Mesodermal cell (in vitro differentiated cells): ENCODE measurements at regions not wholly inside any gene's neighbourhood (a gene's known extent, or its start where the extent isn't known, plus 50 kb on each side); places are given as distances from the start of the nearest gene placed in this dataset.

ENCODE experiments used
- H3K27ac ChIP-seq: 2 replicates; pipeline ENCODE4 v1.7.0; 2013; ENCODE audit warnings: mild to moderate bottlenecking, low read depth, low read length, moderate library complexity; ENCODE audit not compliant: severe bottlenecking
- H3K36me3 ChIP-seq: 2 replicates; pipeline ENCODE4 v1.7.1; 2013; ENCODE audit warnings: mild to moderate bottlenecking, low read length, moderate library complexity; ENCODE audit not compliant: control insufficient read depth, insufficient read depth
- H3K4me1 ChIP-seq: one replicate; pipeline ENCODE4 v1.7.1; 2013; ENCODE audit warnings: mild to moderate bottlenecking, low read length; ENCODE audit not compliant: insufficient read depth, control insufficient read depth, poor library complexity, severe bottlenecking
- H3K4me3 ChIP-seq: 2 replicates; pipeline ENCODE4 v1.7.0; 2013; ENCODE audit warnings: low read length, control low read depth, mild to moderate bottlenecking; ENCODE audit not compliant: insufficient read depth, poor library complexity, severe bottlenecking; ENCODE audit errors: extremely low read depth
- H3K9me3 ChIP-seq: 2 replicates; pipeline ENCODE4 v1.7.1; 2013; ENCODE audit warnings: mild to moderate bottlenecking, low read length, moderate library complexity; ENCODE audit not compliant: control insufficient read depth
- WGBS, 2 experiments: methylation state at CpG; one replicate each; pipeline ENCODE4 v1.1.5; 2013; ENCODE audit warnings: missing lambda C conversion rate in 2 of 2; ENCODE audit not compliant: insufficient coverage in 2 of 2; 5-methylcytosine and 5-hydroxymethylcytosine counted together

DNA sequence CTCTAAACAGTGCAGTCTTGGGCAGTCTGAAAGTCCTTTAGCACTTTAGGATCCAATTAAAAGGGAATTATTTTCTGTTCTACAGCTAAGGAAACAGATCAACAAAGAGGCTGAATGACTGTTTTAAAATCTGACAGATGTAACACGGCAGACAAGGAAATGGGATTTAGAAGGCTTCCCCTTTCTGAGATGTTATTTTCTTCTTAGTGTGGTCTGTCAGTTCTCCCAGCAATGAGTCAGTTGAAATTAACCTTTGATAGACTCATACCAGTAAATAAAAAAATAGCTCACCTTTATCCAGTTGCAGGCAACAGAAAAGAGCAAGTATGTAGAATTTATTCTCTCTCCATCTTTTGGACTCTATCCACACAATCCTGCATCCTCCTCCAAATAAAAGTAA, 98.1 kb downstream of the NEDD1 start:
- Histone ChIP-seq H3K9me3 (no peaks in the 10 kb centered on the region), H3K27ac (no peak overlapping the region), H3K4me3 (no peak overlapping the region), H3K4me1 (no peaks in the 10 kb centered on the region), H3K36me3 (no peaks in the 10 kb centered on the region)
- WGBS, 2 experiments = 71 to 88% methylated on average over 1 of the region's 1 CpG

DNA sequence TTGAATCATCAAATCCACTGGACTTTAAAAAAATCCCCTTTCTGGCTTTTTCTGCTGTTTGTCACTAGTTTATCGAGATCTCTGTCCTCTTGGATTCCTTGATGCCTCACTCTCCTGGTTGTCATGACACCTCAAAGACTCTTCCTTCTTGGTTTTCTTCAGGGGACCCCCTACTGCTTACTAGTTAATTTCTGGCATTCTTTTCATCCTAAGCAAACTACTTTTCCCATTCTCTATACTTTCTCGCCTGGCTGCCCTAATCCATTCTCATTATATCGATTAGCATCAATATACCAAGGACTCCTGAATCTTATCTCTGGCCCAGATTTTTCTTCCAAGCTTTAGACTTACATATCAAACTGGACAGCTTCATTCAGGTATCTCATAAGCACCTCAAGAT, 98.6 kb downstream of the NEDD1 start:
- Histone ChIP-seq H3K9me3 (no peaks in the 10 kb centered on the region), H3K27ac (no peak overlapping the region), H3K36me3 (no peaks in the 10 kb centered on the region), H3K4me1 (no peaks in the 10 kb centered on the region), H3K4me3 (no peak overlapping the region)
- 74 to 81% methylated on average over 3 of the region's 3 CpGs for WGBS, 2 experiments

DNA sequence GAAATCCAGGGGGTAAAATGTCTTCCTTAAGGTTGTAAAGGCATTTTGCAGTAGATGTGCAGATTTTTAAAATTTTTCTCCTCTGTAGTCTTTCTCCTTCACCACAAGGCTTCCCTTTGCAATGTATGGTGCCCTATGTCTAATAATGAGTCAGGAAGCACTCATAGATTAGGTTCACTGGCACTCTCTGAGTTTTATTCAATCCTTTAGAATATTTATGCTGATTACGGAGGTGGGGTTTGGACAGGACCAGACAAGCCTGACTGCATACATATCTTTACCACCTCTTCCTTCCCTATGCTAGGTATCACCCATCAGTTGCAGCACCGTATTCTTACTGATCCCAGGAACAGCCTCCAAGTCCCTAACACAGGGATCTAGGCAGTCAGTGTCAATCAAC, 99.5 kb downstream of the NEDD1 start:
- 90 to 93% methylated on average over 1 to 2 of the region's 2 CpGs for WGBS, 2 experiments
- Histone ChIP-seq H3K27ac (no peak overlapping the region), H3K36me3 (no peaks in the 10 kb centered on the region), H3K9me3 (no peaks in the 10 kb centered on the region), H3K4me1 (no peaks in the 10 kb centered on the region), H3K4me3 (no peak overlapping the region)

DNA sequence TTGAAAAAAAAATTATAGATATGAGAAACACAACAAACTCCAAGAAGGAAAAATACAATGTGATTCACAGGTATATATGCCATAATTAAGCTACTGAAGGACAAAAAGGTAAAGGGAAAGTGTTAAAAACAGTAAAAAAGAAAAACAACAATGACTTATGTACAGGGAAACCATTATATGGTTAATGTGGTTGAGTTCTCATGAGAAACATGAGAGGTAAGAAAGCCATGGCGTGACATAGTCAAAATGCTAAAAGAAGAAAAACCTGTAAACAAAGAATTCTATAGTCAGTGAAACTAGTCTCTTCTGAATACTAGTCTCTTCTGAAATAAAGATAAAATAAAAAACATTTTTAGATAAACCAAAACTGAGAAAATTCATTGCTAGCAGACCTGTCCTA, 109.1 kb downstream of the NEDD1 start:
- no peaks in the 10 kb centered on the region for H3K36me3 ChIP-seq
- no peak overlapping the region for H3K4me3 ChIP-seq
- no peaks in the 10 kb centered on the region for H3K4me1 ChIP-seq
- no CpG with 5 or more reads among the region's 1 CpG for WGBS, 2 experiments
- no peaks in the 10 kb centered on the region for H3K9me3 ChIP-seq
- no peak overlapping the region for H3K27ac ChIP-seq

DNA sequence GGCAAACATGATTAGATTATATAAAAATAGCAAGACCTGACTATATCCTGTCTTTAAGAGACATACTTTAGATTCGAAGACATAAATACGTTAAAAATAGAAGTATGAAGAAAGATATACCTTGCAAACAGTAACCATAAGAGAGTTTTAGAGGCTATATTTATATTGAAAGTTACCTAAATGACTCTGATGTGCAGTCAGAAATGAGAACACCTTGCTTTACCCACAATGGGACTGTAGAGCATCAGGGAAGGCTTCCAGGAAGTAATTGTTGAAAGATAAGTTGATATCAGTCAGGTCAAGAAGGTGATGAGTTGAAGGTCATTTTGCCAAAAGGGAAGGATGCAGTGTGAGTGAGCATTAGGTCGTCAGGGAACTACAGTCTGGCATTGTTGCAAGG, 110.2 kb downstream of the NEDD1 start:
- Histone ChIP-seq H3K4me1 (no peaks in the 10 kb centered on the region), H3K4me3 (no peak overlapping the region), H3K27ac (no peak overlapping the region), H3K36me3 (no peaks in the 10 kb centered on the region), H3K9me3 (no peaks in the 10 kb centered on the region)
- WGBS, 2 experiments = 64 to 91% methylated on average over 1 of the region's 3 CpGs

DNA sequence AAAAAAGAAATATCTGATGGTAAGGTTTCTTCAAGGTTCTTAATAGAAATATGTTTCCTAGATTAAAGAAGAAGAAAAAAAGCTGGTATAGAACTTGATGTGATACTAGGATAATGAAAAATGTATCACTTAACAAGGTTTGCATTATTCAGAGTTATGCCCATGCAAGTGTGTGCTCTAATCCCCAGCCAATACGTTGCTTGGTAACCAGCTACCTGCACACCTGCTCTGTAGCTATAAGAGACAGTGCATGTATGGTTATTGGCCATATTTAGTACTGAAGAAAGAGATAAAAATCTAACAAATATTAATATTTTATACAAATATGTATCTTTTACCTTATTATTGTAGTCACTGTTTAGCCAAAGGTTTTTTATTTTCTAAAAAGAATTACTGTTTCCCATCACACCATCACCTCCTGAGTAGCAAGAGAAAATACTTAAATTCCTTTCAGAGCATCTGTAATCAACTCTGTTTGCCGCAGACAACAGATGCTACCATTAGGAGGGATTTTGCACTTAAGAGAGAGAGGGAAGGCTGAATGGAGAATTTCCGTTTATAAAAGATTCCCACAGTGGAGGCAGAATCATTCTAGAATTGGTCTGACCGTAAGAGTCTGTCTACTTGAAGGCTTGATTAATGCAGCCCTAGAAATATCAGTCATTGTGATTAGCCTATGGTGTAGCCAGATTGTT, 115.6 kb downstream of the NEDD1 start:
- 88 to 92% methylated on average over 2 to 3 of the region's 4 CpGs for WGBS, 2 experiments
- no peaks in the 10 kb centered on the region for H3K9me3 ChIP-seq
- no peak overlapping the region for H3K27ac ChIP-seq
- no peaks in the 10 kb centered on the region for H3K4me1 ChIP-seq
- H3K36me3 ChIP-seq = no peaks in the 10 kb centered on the region
- H3K4me3 ChIP-seq = no peak overlapping the region

DNA sequence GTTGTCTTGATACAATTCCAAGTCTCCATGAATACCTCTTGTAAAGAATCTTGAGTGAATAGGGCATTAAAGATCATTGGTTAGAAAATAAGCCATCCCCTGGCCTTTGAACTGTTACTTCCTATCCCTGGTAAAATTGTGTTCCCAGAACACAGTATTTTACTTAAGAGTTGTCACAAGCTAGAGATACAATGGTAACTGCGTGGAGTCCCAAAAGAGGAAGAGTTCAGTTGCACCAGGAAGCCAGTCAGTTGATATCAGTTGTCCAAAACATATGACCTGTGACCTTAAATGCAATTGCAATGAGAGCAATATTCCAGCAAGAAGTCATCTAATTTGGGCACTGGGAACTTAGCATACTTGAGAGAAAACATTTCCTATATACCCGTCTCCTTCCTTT, 117.3 kb downstream of the NEDD1 start:
- Histone ChIP-seq H3K4me3 (no peak overlapping the region), H3K4me1 (no peaks in the 10 kb centered on the region), H3K36me3 (no peaks in the 10 kb centered on the region), H3K27ac (no peak overlapping the region), H3K9me3 (no peaks in the 10 kb centered on the region)
- WGBS, 2 experiments = 94% methylated on average over 2 of the region's 2 CpGs; no CpG with 5 or more reads in 1 of the 2 experiments

DNA sequence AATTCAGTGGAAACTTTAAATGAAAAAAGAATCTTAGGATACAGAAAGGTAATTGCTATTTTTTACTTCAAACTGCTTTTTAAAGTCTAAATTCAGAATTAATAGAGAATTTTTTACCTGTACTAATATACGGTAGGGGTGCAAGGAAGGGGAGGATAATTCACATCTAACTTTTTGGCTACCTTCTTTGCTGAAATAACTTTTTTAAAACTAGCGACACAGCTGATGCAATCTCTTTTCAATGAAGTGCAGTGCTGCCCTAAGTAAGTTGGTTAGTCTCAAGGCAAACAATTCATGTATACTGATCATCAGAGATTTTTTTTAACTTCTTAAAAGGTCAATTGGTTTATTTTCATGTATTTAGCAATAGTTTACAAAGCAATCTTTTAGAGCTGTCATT, 119.8 kb downstream of the NEDD1 start:
- no peaks in the 10 kb centered on the region for H3K4me1 ChIP-seq
- peaks cover 6% of the 10 kb centered on the region for H3K9me3 ChIP-seq
- H3K4me3 ChIP-seq = no peak overlapping the region
- WGBS, 2 experiments = no CpG with 5 or more reads among the region's 2 CpGs
- H3K27ac ChIP-seq = no peak overlapping the region
- no peaks in the 10 kb centered on the region for H3K36me3 ChIP-seq

DNA sequence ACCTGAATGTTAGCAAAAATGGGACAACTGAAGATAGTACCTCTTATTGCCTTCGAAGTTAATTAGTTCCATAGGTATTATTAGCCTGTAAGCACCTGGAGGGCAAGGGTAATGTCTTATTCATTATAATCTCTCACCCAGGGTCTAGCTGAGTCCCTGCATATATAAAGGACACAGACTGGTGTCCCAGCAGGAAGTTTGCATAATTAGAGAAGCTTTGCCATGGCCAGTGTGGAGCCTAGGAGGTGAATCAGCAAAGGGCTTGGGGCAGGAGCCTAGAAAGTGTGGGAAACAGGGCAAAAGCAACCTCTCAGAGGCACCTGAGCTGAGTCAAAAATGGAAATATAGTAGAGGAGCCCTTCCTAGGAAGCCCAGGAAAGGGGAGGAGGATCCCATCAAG, 120.4 kb downstream of the NEDD1 start:
- 100% methylated on average over 1 of the region's 1 CpG; no CpG with 5 or more reads in 1 of the 2 experiments for WGBS, 2 experiments
- Histone ChIP-seq H3K4me3 (no peak overlapping the region), H3K36me3 (no peaks in the 10 kb centered on the region), H3K9me3 (peaks cover 6% of the 10 kb centered on the region), H3K4me1 (no peaks in the 10 kb centered on the region), H3K27ac (no peak overlapping the region)

DNA sequence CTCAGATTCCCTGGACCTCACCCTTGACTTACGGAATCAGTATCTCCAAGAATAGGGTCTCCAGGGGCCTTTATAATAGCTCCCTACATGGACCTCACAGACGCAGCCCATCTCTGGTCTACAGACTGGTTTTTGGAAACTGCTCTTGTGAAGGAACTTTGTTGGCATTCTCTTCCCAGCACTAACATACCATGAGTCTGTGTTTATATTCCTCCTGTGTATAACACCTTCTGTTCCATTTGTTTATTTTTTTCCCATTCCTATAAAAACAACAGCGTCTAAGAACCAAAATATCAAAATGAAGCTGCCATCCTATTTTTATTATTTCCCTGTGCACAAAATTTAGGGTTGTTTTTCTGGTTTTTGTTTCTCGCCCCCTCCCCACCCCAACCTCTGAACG, 131.1 kb downstream of the NEDD1 start:
- WGBS, 2 experiments = 60 to 83% methylated on average over 1 of the region's 5 CpGs
- H3K36me3 ChIP-seq = no peaks in the 10 kb centered on the region
- no peak overlapping the region for H3K27ac ChIP-seq
- no peak overlapping the region for H3K4me3 ChIP-seq
- H3K9me3 ChIP-seq = no peaks in the 10 kb centered on the region
- peaks cover 10% of the 10 kb centered on the region for H3K4me1 ChIP-seq

DNA sequence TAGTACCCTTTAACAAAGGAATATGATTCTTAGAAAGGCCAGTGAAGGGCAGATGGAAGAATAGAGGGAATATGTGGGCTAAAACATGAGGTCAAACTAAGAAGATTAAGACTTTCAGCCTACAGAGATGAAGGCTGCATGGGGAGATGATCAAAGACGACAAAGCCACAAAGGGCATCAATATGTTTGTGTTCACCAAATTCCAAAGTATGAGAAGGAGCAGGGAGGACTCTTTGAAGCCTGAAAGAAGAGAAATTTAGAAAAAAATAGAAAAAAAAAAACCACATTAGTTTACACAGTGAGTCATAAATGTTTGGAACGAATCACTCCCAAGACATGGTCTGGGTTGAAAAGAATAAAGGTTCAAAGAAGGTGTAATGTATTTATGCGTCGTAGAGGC, 131.8 kb downstream of the NEDD1 start:
- 74 to 100% methylated on average over 1 to 3 of the region's 4 CpGs for WGBS, 2 experiments
- Histone ChIP-seq H3K27ac (no peak overlapping the region), H3K36me3 (no peaks in the 10 kb centered on the region)

More for the DNA sequence above, 131.8 kb downstream of the NEDD1 start:
- Histone ChIP-seq H3K9me3 (no peaks in the 10 kb centered on the region), H3K4me3 (no peak overlapping the region), H3K4me1 (peaks cover 10% of the 10 kb centered on the region)
